Panc1 (cell line): ENCODE measurements at regions not wholly inside any gene's neighbourhood (a gene's known extent, or its start where the extent isn't known, plus 50 kb on each side); places are given as distances from the start of the nearest gene placed in this dataset.

ENCODE experiments used
- ATAC-seq: fragments of 200-7000 bp; cut with Tn5 transposase; 2 replicates; pipeline ENCODE4 v1.9.1; 2020; ENCODE audit warnings: mild to moderate bottlenecking, moderate library complexity
- BruUV-seq: library from RNA; stranded (reverse); fragments of 400-500 nt; replicated peaks from 2 replicates; lab custom pipeline; 2021; lab: Mats Ljungman, UMichigan
- CTCF ChIA-PET: fragments of 300-600 bp; sonication (Branson Sonifier 250); formaldehyde crosslinking; loops from one replicate; lab custom pipeline; 2022; ENCODE audit warnings: antibody characterized with exemption; lab: Charles Lee
- POLR2A ChIA-PET: fragments of 300-600 bp; sonication (Branson Sonifier 250); formaldehyde crosslinking; loops from one replicate; lab custom pipeline; 2022; ENCODE audit warnings: antibody characterized with exemption; lab: Charles Lee
- DNase-seq: peaks from one replicate; pipeline ENCODE4 v3.0.0-alpha.2; 2010; ENCODE audit warnings: low read depth, low spot score
- H3K27ac ChIP-seq: 2 replicates; pipeline ENCODE4 v1.5.1; 2011; ENCODE audit warnings: mild to moderate bottlenecking, low read length, inconsistent platforms
- H3K27me3 ChIP-seq: fragments of 200-500 bp; sonication (Bioruptor generic); 2 replicates; pipeline ENCODE4 v1.6.0; 2014; ENCODE audit warnings: low read length, inconsistent platforms; ENCODE audit not compliant: control insufficient read depth, insufficient read depth
- H3K36me3 ChIP-seq: fragments of 200-500 bp; sonication (Bioruptor generic); 2 replicates; pipeline ENCODE4 v1.5.1; 2014; ENCODE audit warnings: inconsistent platforms, mild to moderate bottlenecking, low read length, moderate library complexity; ENCODE audit not compliant: control insufficient read depth, insufficient read depth
- H3K4me1 ChIP-seq: 2 replicates; pipeline ENCODE4 v1.5.1; 2011; ENCODE audit warnings: inconsistent platforms, mild to moderate bottlenecking, low read length, moderate library complexity; ENCODE audit not compliant: control insufficient read depth, insufficient read depth
- H3K4me3 ChIP-seq, 2 experiments: 2 replicates each; pipeline ENCODE4 v1.5.1; 2011 to 2012; ENCODE audit warnings: low read depth in 2 of 2, low read length in 2 of 2, mild to moderate bottlenecking in 2 of 2, inconsistent platforms in 1 of 2, moderate library complexity in 1 of 2
- H3K9me3 ChIP-seq: fragments of 200-500 bp; sonication (Bioruptor generic); 2 replicates; pipeline ENCODE4 v1.5.1; 2014; ENCODE audit warnings: low read depth, mild to moderate bottlenecking, inconsistent platforms, low read length, moderate library complexity; ENCODE audit not compliant: control insufficient read depth, insufficient read depth
- POLR2AphosphoS5 ChIP-seq: IDR thresholded peaks from 2 replicates; pipeline ENCODE4 v1.6.1; 2012; ENCODE audit warnings: mild to moderate bottlenecking, low read depth, low read length, moderate library complexity
- SIN3A ChIP-seq: IDR thresholded peaks from 2 replicates; pipeline ENCODE4 v1.6.1; 2012; ENCODE audit warnings: low read depth, mild to moderate bottlenecking, low read length, moderate library complexity, borderline replicate concordance; ENCODE audit not compliant: insufficient read depth
- TCF7L2 ChIP-seq: IDR thresholded peaks from 2 replicates; pipeline ENCODE4 v1.6.1; 2011; ENCODE audit warnings: mild to moderate bottlenecking, low read depth, low read length, inconsistent platforms
- in situ Hi-C: cut with HindIII; loops from 2 replicates; pipeline ENCODE4 v1.10.0; 2016; ENCODE audit warnings: low sequenced_read_pairs, low pct_unique_long_range_greater_than_20kb
- intact Hi-C: fragments of 100-400 bp; cut with micrococcal nuclease; formaldehyde crosslinking; loops from one replicate; pipeline ENCODE4 v1.10.0; 2022; ENCODE audit not compliant: unreplicated experiment
- TF ChIP-seq, protein P1 (sequence below): fragments of 450-650 bp; IDR thresholded peaks from 2 replicates; pipeline ENCODE4 v1.5.1; 2017; ENCODE audit warnings: mild to moderate bottlenecking
- TF ChIP-seq, protein P2 (sequence below), 2 experiments: IDR thresholded peaks; 2 replicates each; pipeline ENCODE4 v1.6.1; 2011 to 2012; ENCODE audit warnings: low read depth in 2 of 2, control low read depth in 1 of 2, low read length in 1 of 2, mild to moderate bottlenecking in 1 of 2, moderate library complexity in 1 of 2; ENCODE audit not compliant: insufficient read depth in 1 of 2

DNA sequence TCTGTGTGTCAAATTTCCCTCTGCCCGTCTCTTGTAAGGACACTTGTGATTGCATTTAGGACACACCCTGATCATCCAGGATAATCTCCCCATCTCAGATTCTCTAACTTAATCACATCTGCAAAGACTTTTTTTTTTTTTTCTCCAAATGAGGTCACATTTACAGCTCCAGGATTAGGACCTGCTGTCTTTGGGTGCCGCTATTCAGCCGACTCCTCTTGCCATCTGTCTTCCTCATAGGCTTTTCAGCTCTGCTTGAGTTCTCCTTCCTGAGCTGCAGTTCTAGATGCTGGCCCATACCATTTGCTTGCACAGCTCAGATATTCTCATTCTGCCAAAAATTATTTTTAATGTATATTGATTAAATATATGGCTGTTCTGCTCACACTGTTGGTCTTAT, 94.3 kb upstream of the TLE3 start:
- Histone ChIP-seq H3K4me3 (no peak overlapping the region), H3K27ac (no peak overlapping the region), H3K4me1 (peaks cover 21% of the 10 kb centered on the region), H3K36me3 (no peaks in the 10 kb centered on the region), H3K27me3 (no peaks in the 10 kb centered on the region), H3K9me3 (no peaks in the 10 kb centered on the region)
- ATAC-seq, result no peak
- no peak for DNase-seq
- no TSS peak for BruUV-seq
- ChIA-PET POLR2A (no interaction called here), CTCF (no interaction called here)
- intact Hi-C loops, result no loop called here
- in situ Hi-C loops, result no loop called here
- TF ChIP-seq, protein P1, sequence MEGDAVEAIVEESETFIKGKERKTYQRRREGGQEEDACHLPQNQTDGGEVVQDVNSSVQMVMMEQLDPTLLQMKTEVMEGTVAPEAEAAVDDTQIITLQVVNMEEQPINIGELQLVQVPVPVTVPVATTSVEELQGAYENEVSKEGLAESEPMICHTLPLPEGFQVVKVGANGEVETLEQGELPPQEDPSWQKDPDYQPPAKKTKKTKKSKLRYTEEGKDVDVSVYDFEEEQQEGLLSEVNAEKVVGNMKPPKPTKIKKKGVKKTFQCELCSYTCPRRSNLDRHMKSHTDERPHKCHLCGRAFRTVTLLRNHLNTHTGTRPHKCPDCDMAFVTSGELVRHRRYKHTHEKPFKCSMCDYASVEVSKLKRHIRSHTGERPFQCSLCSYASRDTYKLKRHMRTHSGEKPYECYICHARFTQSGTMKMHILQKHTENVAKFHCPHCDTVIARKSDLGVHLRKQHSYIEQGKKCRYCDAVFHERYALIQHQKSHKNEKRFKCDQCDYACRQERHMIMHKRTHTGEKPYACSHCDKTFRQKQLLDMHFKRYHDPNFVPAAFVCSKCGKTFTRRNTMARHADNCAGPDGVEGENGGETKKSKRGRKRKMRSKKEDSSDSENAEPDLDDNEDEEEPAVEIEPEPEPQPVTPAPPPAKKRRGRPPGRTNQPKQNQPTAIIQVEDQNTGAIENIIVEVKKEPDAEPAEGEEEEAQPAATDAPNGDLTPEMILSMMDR, result no peak
- TF ChIP-seq SIN3A (no peak), TCF7L2 (no peak), POLR2AphosphoS5 (no peak)
- TF ChIP-seq, protein P2, sequence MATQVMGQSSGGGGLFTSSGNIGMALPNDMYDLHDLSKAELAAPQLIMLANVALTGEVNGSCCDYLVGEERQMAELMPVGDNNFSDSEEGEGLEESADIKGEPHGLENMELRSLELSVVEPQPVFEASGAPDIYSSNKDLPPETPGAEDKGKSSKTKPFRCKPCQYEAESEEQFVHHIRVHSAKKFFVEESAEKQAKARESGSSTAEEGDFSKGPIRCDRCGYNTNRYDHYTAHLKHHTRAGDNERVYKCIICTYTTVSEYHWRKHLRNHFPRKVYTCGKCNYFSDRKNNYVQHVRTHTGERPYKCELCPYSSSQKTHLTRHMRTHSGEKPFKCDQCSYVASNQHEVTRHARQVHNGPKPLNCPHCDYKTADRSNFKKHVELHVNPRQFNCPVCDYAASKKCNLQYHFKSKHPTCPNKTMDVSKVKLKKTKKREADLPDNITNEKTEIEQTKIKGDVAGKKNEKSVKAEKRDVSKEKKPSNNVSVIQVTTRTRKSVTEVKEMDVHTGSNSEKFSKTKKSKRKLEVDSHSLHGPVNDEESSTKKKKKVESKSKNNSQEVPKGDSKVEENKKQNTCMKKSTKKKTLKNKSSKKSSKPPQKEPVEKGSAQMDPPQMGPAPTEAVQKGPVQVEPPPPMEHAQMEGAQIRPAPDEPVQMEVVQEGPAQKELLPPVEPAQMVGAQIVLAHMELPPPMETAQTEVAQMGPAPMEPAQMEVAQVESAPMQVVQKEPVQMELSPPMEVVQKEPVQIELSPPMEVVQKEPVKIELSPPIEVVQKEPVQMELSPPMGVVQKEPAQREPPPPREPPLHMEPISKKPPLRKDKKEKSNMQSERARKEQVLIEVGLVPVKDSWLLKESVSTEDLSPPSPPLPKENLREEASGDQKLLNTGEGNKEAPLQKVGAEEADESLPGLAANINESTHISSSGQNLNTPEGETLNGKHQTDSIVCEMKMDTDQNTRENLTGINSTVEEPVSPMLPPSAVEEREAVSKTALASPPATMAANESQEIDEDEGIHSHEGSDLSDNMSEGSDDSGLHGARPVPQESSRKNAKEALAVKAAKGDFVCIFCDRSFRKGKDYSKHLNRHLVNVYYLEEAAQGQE (IDR thresholded peaks at IDR 0.05; ENCODE audit: insufficient read depth in 1 of 2, low read depth in 2 of 2, low read length in 1 of 2), result no peak

DNA sequence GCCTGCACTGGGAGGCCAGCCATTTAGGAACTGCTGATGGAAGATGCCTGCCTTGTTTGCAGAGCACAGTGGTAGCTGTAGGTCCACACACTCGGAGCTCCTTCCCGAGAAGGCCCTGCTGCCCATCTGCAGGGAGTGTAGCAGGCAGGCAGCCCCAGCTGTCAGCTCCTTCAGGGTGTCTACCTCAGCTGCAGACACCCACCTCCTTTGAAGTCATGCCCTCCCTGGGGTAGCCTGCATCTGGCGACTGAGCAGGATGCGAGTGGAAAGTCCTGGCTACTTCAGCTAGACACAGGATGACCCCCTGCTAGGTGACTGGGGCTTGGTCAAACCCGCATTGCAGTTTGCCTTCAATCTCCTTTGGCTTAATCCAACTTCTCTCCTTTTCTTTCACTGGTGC, 93.2 kb upstream of the TLE3 start:
- Histone ChIP-seq H3K27ac (no peak overlapping the region), H3K4me1 (peaks cover 11% of the 10 kb centered on the region; the same call in 1 of the 2 replicates), H3K36me3 (no peaks in the 10 kb centered on the region), H3K27me3 (no peaks in the 10 kb centered on the region), H3K4me3 (no peak overlapping the region), H3K9me3 (no peaks in the 10 kb centered on the region)
- no peak for DNase-seq
- ATAC-seq, result no peak
- intact Hi-C loops, result no loop called here
- POLR2A ChIA-PET, result no interaction called here
- TF ChIP-seq TCF7L2 (no peak), SIN3A (no peak), POLR2AphosphoS5 (no peak)
- TF ChIP-seq, protein P1, result no peak
- TF ChIP-seq, protein P2 (IDR thresholded peaks at IDR 0.05; ENCODE audit: insufficient read depth in 1 of 2, low read depth in 2 of 2, low read length in 1 of 2), result no peak
- no TSS peak for BruUV-seq
- in situ Hi-C loops, result no loop called here
- CTCF ChIA-PET, result no interaction called here
